Fibroblast of lung (primary cell): ENCODE measurements at regions not wholly inside any gene's neighbourhood (a gene's known extent, or its start where the extent isn't known, plus 50 kb on each side); places are given as distances from the start of the nearest gene placed in this dataset.

Experiments
- DNase-seq, 2 donors: peaks; one replicate each; pipeline versions ENCODE4 v3.0.0 to v3.0.0-alpha.2; 2010; ENCODE audit warnings: low read depth in 2 of 2
- H2AFZ ChIP-seq: 2 replicates; pipeline ENCODE4 v1.5.1; 2012; ENCODE audit warnings: low read length, control low read depth, inconsistent platforms
- H3K27ac ChIP-seq: 2 replicates; pipeline ENCODE4 v1.5.1; 2011; ENCODE audit warnings: low read length, control low read depth; ENCODE audit not compliant: insufficient read depth
- H3K27me3 ChIP-seq: 2 replicates; pipeline ENCODE4 v1.5.1; 2011; ENCODE audit warnings: mild to moderate bottlenecking, low read length; ENCODE audit not compliant: control insufficient read depth, insufficient read depth
- H3K36me3 ChIP-seq: 2 replicates; pipeline ENCODE4 v1.5.1; 2011; ENCODE audit warnings: low read length; ENCODE audit not compliant: control insufficient read depth, insufficient read depth
- H3K4me1 ChIP-seq: 2 replicates; pipeline ENCODE4 v1.5.1; 2011; ENCODE audit warnings: low read length; ENCODE audit not compliant: control insufficient read depth, insufficient read depth; ENCODE audit errors: extremely low read depth
- H3K4me2 ChIP-seq: 2 replicates; pipeline ENCODE4 v1.5.1; 2011; ENCODE audit warnings: low read length, control low read depth; ENCODE audit not compliant: insufficient read depth; ENCODE audit errors: extremely low read depth
- H3K4me3 ChIP-seq, 4 experiments: fragments of 200-600 bp in 1 of 4; sonication (generic) in 1 of 4; replicated peaks in 1 of 4; 2 replicates each; pipeline ENCODE4 v1.5.1; 2011 to 2016; ENCODE audit warnings: low read length in 4 of 4, low read depth in 3 of 4, mild to moderate bottlenecking in 3 of 4, control low read depth in 2 of 4, inconsistent platforms in 1 of 4, mixed read lengths in 1 of 4; ENCODE audit not compliant: insufficient read depth in 1 of 4; ENCODE audit errors: control extremely low read depth in 1 of 4
- H3K79me2 ChIP-seq: 2 replicates; pipeline ENCODE4 v1.5.1; 2012; ENCODE audit warnings: mild to moderate bottlenecking, low read length, inconsistent platforms; ENCODE audit not compliant: control insufficient read depth, insufficient read depth
- H3K9ac ChIP-seq: 2 replicates; pipeline ENCODE4 v1.5.1; 2011; ENCODE audit warnings: mild to moderate bottlenecking, low read length, control low read depth; ENCODE audit not compliant: insufficient read depth
- H3K9me3 ChIP-seq: 2 replicates; pipeline ENCODE4 v1.5.1; 2012; ENCODE audit warnings: low read depth, low read length; ENCODE audit not compliant: control insufficient read depth, insufficient read depth
- H4K20me1 ChIP-seq: 2 replicates; pipeline ENCODE4 v1.5.1; 2011; ENCODE audit warnings: low read length; ENCODE audit not compliant: control insufficient read depth, insufficient read depth; ENCODE audit errors: extremely low read depth
- EZH2 ChIP-seq: IDR thresholded peaks from 2 replicates; pipeline ENCODE4 v1.5.1; 2012; ENCODE audit warnings: low read length, control low read depth, mild to moderate bottlenecking; ENCODE audit errors: missing control alignments
- TF ChIP-seq, protein P1 (sequence below), 2 donors: IDR thresholded peaks in 1 of 2; conservative IDR thresholded peaks in 1 of 2; 1 replicate in 1 of 2; 2 replicates in 1 of 2; pipeline ENCODE4 v1.5.1; 2011 to 2012; ENCODE audit warnings: low read length in 2 of 2, control low read depth in 1 of 2, inconsistent platforms in 1 of 2, low read depth in 1 of 2, mild to moderate bottlenecking in 1 of 2

DNA sequence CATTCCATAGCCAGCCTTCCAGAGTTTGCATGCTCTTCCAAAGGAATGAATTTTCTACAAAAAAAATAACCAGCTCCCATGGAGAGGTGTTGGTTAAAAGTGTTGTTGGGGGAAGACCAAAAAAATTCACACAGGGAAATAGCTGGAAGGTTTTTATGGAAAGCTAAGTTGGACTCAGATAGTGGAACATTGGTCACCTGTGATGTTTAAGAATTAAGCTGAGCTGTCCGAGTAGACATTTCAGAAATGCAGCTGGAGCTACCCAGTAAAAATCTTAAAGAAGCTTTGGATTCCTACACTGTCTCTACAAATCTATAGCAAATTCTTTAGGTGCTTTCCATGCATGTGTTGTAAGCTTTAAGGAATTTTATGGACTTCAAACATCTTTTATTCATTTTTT lies 155.5 kb downstream of the THBS2 start:
- Histone ChIP-seq H3K9me3 (no peaks in the 10 kb centered on the region), H3K27me3 (no peaks in the 10 kb centered on the region), H3K4me3 (no peak overlapping the region), H3K36me3 (no peaks in the 10 kb centered on the region), H4K20me1 (no peaks in the 10 kb centered on the region), H3K4me1 (peaks cover 4% of the 10 kb centered on the region), H3K79me2 (no peaks in the 10 kb centered on the region), H3K4me2 (no peak overlapping the region), H3K9ac (no peak overlapping the region), H2AFZ (no peak overlapping the region), H3K27ac (no peak overlapping the region)
- TF ChIP-seq, protein P1, sequence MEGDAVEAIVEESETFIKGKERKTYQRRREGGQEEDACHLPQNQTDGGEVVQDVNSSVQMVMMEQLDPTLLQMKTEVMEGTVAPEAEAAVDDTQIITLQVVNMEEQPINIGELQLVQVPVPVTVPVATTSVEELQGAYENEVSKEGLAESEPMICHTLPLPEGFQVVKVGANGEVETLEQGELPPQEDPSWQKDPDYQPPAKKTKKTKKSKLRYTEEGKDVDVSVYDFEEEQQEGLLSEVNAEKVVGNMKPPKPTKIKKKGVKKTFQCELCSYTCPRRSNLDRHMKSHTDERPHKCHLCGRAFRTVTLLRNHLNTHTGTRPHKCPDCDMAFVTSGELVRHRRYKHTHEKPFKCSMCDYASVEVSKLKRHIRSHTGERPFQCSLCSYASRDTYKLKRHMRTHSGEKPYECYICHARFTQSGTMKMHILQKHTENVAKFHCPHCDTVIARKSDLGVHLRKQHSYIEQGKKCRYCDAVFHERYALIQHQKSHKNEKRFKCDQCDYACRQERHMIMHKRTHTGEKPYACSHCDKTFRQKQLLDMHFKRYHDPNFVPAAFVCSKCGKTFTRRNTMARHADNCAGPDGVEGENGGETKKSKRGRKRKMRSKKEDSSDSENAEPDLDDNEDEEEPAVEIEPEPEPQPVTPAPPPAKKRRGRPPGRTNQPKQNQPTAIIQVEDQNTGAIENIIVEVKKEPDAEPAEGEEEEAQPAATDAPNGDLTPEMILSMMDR (conservative IDR thresholded peaks at IDR 0.05 in 1 of 2, IDR thresholded peaks at IDR 0.05 in 1 of 2; ENCODE audit: low read depth in 1 of 2, low read length in 2 of 2): no peak
- TF ChIP-seq EZH2: no peak
- peak in 1 of 2 donors; percentile 66 for DNase-seq

DNA sequence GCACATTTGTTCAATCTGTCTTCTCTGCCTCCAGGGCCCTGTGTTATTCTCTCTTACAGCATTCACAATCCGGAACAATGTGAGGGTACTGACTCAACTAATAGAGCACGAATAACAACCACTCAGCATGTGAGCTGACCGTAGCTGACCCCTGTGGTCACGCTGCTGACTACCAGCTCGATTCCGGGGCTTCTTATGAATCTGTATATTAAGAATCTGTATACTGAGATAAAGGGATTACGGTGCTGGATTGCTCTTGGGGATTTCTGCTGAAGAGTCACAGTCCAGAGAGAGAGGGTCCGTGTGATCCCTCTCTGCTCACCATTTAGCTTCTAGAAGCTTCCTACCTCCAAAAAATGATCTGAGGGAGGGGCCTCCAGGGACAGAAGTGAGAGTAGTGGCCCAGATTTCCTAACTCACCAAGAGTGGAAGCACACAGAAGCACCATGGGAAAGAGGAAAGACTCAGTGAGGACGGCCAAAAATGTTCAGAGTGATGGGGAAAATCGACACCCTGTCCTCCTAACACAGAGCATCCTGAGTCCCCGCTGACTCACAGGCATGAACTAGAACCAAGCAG lies 156.2 kb downstream of the THBS2 start:
- peak overlapping the region; percentile 10 for H3K4me2 ChIP-seq
- peak overlapping the region; percentile 41 for H3K27ac ChIP-seq

GRCh38 chr6:169096388-169096787 lies 157.3 kb downstream of the THBS2 start:
- DNase-seq: no peak
- H3K27ac ChIP-seq: no peak overlapping the region
- TF ChIP-seq EZH2: no peak
- TF ChIP-seq, protein P1 (conservative IDR thresholded peaks at IDR 0.05 in 1 of 2, IDR thresholded peaks at IDR 0.05 in 1 of 2; ENCODE audit: low read depth in 1 of 2, low read length in 2 of 2): peak in 1 of 2 donors; percentile 12

More for the DNA sequence above, 156.2 kb downstream of the THBS2 start:
- Histone ChIP-seq H3K36me3 (no peaks in the 10 kb centered on the region), H3K4me3 (no peak overlapping the region), H3K4me1 (peaks cover 4% of the 10 kb centered on the region), H2AFZ (no peak overlapping the region), H3K9me3 (no peaks in the 10 kb centered on the region), H3K9ac (no peak overlapping the region), H3K27me3 (no peaks in the 10 kb centered on the region), H4K20me1 (no peaks in the 10 kb centered on the region), H3K79me2 (no peaks in the 10 kb centered on the region)
- DNase-seq: peak; percentile 96 to 100
- TF ChIP-seq, protein P1 (conservative IDR thresholded peaks at IDR 0.05 in 1 of 2, IDR thresholded peaks at IDR 0.05 in 1 of 2; ENCODE audit: low read depth in 1 of 2, low read length in 2 of 2): no peak
- no peak for TF ChIP-seq EZH2

More at GRCh38 chr6:169096388-169096787, 157.3 kb downstream of the THBS2 start:
- Histone ChIP-seq H3K4me2 (no peak overlapping the region), H3K79me2 (no peaks in the 10 kb centered on the region), H3K9ac (no peak overlapping the region), H3K4me3 (no peak overlapping the region), H3K36me3 (no peaks in the 10 kb centered on the region), H2AFZ (no peak overlapping the region), H4K20me1 (no peaks in the 10 kb centered on the region), H3K9me3 (no peaks in the 10 kb centered on the region), H3K27me3 (no peaks in the 10 kb centered on the region), H3K4me1 (peaks cover 6% of the 10 kb centered on the region)
